Astrocyte of the cerebellum (primary cell): ENCODE measurements at regions not wholly inside any gene's neighbourhood (a gene's known extent, or its start where the extent isn't known, plus 50 kb on each side); places are given as distances from the start of the nearest gene placed in this dataset.

Experiments
- DNase-seq: peaks from one replicate; pipeline ENCODE4 v3.0.0-alpha.2; 2011; ENCODE audit warnings: low read depth
- H3K4me3 ChIP-seq: 2 replicates; pipeline ENCODE4 v1.5.1; 2011; ENCODE audit warnings: mild to moderate bottlenecking, low read depth, low read length, moderate library complexity
- CTCF ChIP-seq: IDR thresholded peaks from 2 replicates; pipeline ENCODE4 v1.5.1; 2012; ENCODE audit warnings: low read length, low read depth, moderate library complexity, mild to moderate bottlenecking; ENCODE audit errors: missing control alignments
- in situ Hi-C: cut with HindIII; loops from 2 replicates; pipeline ENCODE4 v1.10.0; 2017; ENCODE audit warnings: low sequenced_read_pairs

- in situ Hi-C loops: loop anchor here (10.0 kb wide), 1 partner anchor 691 kb away; no protein-coding TSS in a partner anchor
- DNase-seq: no peak
- H3K4me3 ChIP-seq: no peak overlapping the region
- TF ChIP-seq CTCF: no peak
These were observed 49.8 kb upstream of the COPS8 start for GRCh38 chr2:237035781-237036475.
